GM19438 (cell line): ENCODE measurements at regions not wholly inside any gene's neighbourhood (a gene's known extent, or its start where the extent isn't known, plus 50 kb on each side); places are given as distances from the start of the nearest gene placed in this dataset.

ENCODE experiments used
- ATAC-seq: cut with Tn5 transposase; IDR thresholded peaks from one replicate; pipeline ENCODE4 v1.9.1; 2021; ENCODE audit warnings: low read depth; ENCODE audit not compliant: unreplicated experiment

GRCh38 chr11:70486731-70487130 is 88.4 kb downstream of the CTTN start:
- no peak for ATAC-seq

GRCh38 chr11:70487160-70487559 is 88.8 kb downstream of the CTTN start:
- no peak for ATAC-seq

GRCh38 chr11:70487756-70488155 is 89.4 kb downstream of the CTTN start:
- no peak for ATAC-seq

- ATAC-seq, result no peak
Observed at GRCh38 chr11:70488171-70488703, 89.9 kb downstream of the CTTN start.

- no peak for ATAC-seq
Observed at GRCh38 chr11:70489276-70489675, 90.9 kb downstream of the CTTN start.

- ATAC-seq, result no peak
Observed at GRCh38 chr11:70490208-70490607, 91.9 kb downstream of the CTTN start.

- no peak for ATAC-seq
Observed at GRCh38 chr11:70490723-70491558, 92.6 kb downstream of the CTTN start.

- no peak for ATAC-seq
Observed at GRCh38 chr11:70491696-70492472, 93.6 kb downstream of the CTTN start.

- ATAC-seq, result no peak
Observed at GRCh38 chr11:70493089-70493474, 94.8 kb downstream of the CTTN start.

- no peak for ATAC-seq
Observed at GRCh38 chr11:70493891-70494290, 95.6 kb downstream of the CTTN start.

GRCh38 chr11:70494559-70495350 is 96.4 kb downstream of the CTTN start:
- no peak for ATAC-seq

GRCh38 chr11:70495351-70496310 is 97.3 kb downstream of the CTTN start:
- no peak for ATAC-seq

- ATAC-seq, result no peak
Observed at GRCh38 chr11:70496591-70497535, 98.5 kb downstream of the CTTN start.

GRCh38 chr11:70497536-70498075 is 99.3 kb downstream of the CTTN start:
- ATAC-seq, result no peak

- no peak for ATAC-seq
Observed at GRCh38 chr11:70498171-70498571, 99.8 kb downstream of the CTTN start.

GRCh38 chr11:70498976-70499801 is 100.9 kb downstream of the CTTN start:
- no peak for ATAC-seq

- ATAC-seq, result no peak
Observed at GRCh38 chr11:70500076-70500847, 101.9 kb downstream of the CTTN start.
